ENCODE measurements at regions not wholly inside any gene's neighbourhood (a gene's known extent, or its start where the extent isn't known, plus 50 kb on each side); places are given as distances from the start of the nearest gene placed in this dataset.

DNA sequence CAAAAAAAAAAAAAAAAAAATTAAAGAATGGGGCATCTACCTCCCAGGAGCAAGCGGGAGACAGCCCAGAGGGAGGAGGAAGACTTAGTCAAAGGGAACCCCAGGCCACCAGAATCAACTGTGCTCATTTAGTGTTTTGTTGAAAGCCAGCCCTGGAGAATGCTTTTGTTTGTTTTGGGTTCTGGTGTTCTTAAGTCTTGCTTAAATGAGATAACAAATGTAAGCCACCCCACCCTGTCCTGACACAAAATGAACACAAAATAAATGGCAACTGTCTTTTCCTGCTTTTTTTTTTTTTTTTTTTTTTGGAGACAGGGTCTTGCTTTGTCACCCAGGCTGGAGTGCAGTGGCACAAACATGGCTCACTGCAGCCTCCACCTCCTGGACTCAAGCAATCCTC is 165.0 kb upstream of the JARID2 start:
- TF ChIP-seq SIN3A (IDR thresholded peaks at IDR 0.05; ENCODE audit: borderline replicate concordance, insufficient read depth, low read depth, low read length) = no peak
- TF ChIP-seq, protein P1, sequence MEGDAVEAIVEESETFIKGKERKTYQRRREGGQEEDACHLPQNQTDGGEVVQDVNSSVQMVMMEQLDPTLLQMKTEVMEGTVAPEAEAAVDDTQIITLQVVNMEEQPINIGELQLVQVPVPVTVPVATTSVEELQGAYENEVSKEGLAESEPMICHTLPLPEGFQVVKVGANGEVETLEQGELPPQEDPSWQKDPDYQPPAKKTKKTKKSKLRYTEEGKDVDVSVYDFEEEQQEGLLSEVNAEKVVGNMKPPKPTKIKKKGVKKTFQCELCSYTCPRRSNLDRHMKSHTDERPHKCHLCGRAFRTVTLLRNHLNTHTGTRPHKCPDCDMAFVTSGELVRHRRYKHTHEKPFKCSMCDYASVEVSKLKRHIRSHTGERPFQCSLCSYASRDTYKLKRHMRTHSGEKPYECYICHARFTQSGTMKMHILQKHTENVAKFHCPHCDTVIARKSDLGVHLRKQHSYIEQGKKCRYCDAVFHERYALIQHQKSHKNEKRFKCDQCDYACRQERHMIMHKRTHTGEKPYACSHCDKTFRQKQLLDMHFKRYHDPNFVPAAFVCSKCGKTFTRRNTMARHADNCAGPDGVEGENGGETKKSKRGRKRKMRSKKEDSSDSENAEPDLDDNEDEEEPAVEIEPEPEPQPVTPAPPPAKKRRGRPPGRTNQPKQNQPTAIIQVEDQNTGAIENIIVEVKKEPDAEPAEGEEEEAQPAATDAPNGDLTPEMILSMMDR (IDR thresholded peaks at IDR 0.05) = no peak
